ENCODE measurements at regions not wholly inside any gene's neighbourhood (a gene's known extent, or its start where the extent isn't known, plus 50 kb on each side); places are given as distances from the start of the nearest gene placed in this dataset.

GRCh38 chr11:27777033-27777432 is 76.8 kb upstream of the BDNF start:
- TF ChIP-seq POLR2A (IDR thresholded peaks at IDR 0.05; ENCODE audit: extremely low read depth, insufficient read length) (no peak), CTCF (IDR thresholded peaks at IDR 0.05; ENCODE audit: low read depth, low read length) (no peak), MYC (IDR thresholded peaks at IDR 0.05; ENCODE audit: low read depth, low read length) (no peak)

Data from NB4 (cell line).